ENCODE measurements at regions not wholly inside any gene's neighbourhood (a gene's known extent, or its start where the extent isn't known, plus 50 kb on each side); places are given as distances from the start of the nearest gene placed in this dataset.

- TF ChIP-seq, protein P1, sequence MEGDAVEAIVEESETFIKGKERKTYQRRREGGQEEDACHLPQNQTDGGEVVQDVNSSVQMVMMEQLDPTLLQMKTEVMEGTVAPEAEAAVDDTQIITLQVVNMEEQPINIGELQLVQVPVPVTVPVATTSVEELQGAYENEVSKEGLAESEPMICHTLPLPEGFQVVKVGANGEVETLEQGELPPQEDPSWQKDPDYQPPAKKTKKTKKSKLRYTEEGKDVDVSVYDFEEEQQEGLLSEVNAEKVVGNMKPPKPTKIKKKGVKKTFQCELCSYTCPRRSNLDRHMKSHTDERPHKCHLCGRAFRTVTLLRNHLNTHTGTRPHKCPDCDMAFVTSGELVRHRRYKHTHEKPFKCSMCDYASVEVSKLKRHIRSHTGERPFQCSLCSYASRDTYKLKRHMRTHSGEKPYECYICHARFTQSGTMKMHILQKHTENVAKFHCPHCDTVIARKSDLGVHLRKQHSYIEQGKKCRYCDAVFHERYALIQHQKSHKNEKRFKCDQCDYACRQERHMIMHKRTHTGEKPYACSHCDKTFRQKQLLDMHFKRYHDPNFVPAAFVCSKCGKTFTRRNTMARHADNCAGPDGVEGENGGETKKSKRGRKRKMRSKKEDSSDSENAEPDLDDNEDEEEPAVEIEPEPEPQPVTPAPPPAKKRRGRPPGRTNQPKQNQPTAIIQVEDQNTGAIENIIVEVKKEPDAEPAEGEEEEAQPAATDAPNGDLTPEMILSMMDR (IDR thresholded peaks at IDR 0.05): no peak
- TF ChIP-seq POLR2A (IDR thresholded peaks at IDR 0.05): no peak
Observed at GRCh38 chr3:30145281-30145680, 461.1 kb upstream of the TGFBR2 start.
